GM03348 (cell line): ENCODE measurements at regions not wholly inside any gene's neighbourhood (a gene's known extent, or its start where the extent isn't known, plus 50 kb on each side); places are given as distances from the start of the nearest gene placed in this dataset.

Experiments used
- DNase-seq: peaks from one replicate; pipeline ENCODE4 v3.0.0; 2012; ENCODE audit warnings: low spot score

DNA sequence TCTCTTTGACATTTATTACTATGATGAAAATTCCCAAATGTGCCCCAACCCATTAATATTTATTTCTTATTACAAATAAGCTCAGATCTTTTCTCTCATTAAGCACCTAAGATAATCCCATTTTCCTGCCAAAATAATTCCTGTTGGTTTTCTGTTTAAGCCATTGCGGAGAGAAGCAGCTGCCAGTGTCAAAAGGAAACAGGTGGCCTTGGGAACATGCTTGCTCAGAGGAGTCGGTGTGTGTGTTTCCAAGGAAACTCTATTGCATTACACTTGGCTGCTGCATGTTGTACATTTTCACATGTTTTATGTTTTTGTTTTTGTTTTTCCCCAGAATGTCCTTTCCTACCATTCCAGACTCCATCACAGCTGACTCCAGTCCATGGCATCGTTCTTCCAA lies 56.4 kb downstream of the CD24 start:
- DNase-seq = no peak

DNA sequence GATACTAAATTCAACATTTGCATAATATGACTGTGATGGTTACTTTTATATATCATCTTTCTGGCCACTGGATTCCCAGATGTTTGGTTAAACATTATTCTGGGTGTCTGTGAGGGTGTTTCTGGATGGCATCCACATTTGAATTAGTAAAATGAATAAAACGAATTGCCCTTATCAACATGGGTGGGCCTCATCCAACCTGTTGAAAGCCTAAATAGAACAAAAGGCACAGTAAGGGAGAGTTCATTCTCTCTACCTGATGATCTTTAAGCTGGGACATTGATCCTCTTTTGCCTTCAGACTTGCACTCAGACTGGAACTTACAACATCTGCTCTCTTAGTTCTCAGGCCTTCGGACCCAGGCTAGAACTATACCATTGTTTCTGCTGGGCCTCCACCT lies 57.6 kb downstream of the CD24 start:
- no peak for DNase-seq

DNA sequence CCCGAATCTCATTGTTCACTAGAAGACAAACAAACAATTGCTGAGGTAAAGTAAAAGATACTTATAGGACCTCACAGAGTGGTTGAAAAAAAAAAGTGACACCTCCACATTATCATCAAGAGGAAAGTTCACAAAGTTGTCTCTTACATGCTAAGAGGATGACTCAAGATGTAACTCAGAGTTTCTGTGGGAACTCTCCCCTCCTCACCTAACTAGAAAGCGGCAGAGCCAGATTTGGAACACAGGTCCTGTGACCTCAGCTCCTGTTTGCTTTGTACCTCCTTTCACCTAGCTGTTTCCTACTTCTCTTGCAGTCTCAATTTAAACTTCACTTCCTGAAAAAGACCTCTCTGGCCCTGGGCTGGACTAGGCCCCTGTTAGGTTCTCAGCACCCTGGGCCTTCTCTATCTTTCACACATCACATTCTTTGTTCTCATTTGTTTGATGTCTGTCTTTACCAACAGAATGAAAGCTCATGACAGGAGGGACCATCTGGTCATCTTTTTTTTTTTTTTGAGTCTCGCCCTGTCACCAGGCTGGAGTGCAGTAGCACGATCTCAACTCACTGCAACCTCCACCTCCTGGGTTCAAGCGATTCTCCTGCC lies 60.8 kb downstream of the CD24 start:
- no peak for DNase-seq

DNA sequence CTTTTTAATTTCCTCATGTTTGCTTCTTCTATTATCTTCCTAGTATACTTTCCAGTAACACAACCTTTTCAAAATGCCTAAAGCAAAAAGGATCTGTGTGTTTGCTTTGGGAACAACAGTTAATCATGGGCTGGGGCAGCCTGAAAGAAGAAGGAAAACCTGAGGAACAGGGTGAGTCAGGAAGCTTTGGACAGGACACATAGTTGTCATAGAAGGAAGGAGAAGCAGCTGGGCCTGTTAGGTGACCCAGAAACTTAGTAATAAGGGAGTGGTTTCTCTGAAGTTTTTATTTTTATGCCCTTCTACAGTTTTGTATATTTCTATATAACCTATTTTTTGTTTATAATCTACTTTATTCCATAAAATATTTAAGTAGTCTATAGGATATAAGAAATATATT lies 61.4 kb downstream of the CD24 start:
- DNase-seq = no peak

DNA sequence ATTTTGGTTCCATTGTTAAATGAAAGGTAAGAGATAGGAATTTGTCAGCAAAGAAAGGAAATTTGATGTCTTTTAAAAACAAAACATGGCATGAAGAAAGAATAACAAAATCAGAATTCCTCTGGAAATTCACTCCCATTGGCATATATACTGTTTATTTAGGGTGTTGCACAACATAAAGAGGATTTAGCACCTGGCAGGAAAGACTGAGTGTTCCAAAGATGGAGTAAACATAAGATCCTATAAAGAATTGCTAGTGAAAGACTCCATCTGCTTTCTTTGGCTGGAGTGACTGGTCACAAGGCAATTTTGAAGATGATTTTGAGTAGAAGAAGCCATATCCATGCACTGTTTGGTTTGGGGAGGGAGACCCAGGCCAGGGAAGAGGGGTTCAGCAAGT lies 62.4 kb downstream of the CD24 start:
- no peak for DNase-seq

DNA sequence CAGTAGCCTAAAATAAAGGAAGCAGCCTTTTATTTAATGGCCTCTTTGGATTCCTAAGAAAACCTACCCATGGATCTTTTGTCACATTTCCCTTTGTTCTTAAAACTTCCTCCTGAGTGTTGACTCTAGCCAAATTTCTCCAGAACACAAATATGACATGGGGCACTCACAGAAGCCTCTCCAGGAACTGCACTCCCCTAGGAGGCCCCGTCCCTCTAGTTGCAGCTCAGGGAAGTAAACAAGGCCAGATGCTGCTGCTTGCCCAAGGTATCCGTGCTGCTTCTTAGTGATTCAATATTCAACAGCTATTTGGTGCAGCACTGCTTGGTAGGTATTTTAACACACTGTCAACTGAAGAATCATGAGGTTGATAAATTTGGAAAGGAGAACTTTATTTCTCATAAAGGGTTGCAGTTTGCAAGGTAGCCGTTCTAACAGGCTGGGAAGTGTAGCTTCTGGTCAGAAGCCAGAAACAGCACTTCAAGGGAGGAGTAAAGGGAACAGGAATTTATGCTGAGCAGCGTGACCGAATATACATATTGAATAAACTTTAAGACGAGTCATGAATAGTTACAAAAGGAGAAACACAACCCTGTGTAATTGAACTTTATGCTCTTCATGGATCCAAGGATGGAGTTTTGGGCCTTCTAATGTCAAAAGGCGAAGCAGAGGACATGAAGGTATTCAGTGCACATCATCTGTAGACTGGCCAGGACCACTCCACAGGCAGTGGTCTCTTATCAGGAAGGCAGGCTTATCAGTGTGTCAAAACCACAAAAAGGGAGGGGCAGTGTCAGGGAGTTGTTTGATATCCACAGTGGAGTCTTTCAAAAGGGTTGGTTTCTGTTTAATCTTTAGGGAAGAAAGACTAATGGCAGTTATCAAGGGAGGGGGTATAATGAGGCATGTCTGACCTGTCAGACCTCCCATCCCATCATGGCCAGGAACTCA lies 63.3 kb downstream of the CD24 start:
- DNase-seq = no peak

DNA sequence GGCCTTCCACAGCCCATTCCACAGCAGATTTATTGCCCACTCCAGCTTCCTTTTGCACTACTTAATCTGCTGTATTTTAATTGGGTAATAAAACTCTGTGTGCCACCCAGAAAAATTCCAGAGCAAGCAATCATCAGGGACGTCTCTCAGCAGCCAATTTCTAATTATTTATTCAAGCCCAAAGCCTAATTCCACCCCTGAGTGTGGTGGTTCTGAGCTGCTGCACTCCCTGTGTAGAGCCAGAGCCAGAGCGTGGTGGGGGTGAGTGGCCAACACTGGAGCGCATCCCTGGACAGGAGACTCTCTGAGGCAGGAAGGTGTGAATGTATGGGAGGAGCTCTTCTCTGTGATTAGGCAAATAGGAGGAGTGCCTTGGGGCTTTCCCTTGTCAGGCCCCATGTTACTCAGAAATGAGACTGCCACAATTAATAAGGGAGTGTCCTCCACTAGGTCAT lies 66.1 kb downstream of the CD24 start:
- DNase-seq = no peak

DNA sequence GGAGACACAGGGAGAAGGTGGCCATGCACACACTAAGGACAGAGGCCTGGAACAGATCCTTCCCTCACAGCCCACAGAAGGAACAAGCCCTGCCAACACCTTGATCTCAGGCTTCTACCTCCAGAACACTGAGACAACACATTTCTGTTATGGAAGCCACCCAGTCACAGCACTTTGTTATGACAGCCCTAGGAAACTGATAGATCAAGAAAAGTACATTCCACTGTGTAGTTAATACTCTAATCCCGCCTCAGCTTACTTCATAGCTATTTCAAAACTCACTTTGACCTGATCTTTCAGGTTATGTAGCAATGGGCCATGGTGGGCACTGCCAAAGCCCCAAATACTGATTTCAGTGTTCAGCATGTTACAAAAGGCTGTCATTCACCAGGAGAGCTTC lies 66.8 kb downstream of the CD24 start:
- DNase-seq = no peak

DNA sequence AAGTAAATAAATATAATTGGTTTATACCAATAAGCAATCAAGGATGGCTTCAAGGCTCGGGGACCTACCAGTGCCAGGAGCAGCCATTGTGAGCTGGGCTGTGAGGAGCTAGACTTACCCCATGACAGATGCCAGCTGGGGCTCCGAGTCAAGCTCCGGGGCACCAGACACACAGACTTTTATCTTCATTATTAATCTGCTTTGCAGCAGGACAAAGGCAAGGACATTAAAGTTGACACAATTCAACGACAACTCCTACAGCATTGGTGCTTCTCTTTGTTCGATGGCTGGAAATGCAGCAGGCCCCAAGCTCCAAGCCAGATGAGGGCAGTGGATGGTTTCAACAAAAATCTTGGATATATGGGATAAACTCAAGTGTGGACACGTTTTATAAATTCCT lies 68.3 kb downstream of the CD24 start:
- DNase-seq = no peak

DNA sequence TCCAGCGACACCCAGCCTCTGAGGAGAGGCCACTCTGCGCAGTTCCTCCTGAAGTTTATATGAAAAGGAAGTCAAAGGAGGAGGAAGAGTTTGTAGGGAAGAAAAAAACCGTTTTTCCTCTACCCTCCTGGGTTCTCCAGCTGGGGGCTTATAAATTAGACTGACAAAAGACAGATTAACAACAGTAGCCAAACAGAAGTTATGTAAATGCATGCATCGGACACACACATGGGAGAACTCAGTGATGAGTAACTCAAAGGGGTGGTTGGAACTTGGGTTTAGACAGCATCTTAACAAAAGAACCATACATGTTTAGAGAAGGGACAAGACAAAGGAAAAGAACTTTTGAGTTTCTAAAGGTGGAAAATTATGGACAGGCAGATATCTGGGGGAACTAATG lies 71.2 kb downstream of the CD24 start:
- no peak for DNase-seq

DNA sequence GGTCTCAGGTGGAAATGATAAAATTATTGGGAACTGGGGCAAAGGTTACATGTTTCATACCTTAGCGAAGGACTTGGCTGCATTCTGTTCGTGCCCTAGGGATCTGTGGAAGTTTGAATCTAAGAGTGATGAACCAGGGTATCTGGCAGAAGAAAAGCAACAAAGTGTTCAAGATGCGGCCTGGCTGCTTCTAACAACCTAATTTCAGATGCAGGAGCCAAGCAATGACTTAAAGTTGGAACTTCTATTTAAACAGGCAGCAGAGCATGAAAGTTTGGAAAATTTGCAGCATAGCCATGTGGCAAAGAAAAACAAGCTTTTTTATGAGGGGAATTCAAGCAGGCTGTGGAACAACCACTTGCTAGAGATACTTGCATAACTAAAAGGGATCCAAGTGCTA lies 73.5 kb downstream of the CD24 start:
- no peak for DNase-seq

DNA sequence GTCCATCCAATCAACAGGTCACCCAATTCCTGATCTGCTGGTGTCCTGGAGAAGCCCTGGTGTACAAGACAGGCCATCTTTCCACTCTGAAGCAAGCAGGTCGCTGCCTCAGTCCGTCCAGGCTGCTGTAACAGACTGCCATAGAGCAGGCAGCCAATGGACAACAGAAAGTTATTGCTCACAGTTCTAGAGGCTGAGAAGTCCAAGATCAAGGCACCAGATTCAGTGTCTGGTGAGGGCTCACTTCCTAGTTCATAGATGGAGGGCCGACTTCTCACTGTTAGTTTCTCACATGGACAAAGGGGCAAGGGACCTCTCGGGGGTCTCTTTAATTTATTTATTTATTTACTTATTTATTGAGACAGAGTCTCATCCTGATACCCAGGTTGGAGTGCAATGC lies 74.8 kb downstream of the CD24 start:
- DNase-seq = no peak

DNA sequence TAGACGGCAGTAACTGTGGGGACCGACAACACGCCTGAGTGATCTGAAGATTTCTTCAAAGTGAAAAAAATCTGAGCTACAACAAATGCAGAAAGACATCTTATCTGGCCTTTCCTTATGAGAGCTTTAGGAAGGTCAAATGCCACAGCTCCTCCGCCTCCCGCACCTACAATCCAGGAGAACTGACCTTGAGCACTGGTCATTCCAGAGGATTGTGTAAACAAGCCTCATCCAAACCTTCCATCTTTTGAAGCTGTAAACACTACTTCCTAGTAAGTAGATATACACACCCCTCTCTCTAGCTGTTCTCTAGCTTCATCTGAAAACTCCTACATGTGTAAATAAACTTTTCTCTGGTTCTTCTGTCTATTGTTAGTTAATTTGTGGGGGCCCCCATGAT lies 76.9 kb downstream of the CD24 start:
- DNase-seq = no peak

DNA sequence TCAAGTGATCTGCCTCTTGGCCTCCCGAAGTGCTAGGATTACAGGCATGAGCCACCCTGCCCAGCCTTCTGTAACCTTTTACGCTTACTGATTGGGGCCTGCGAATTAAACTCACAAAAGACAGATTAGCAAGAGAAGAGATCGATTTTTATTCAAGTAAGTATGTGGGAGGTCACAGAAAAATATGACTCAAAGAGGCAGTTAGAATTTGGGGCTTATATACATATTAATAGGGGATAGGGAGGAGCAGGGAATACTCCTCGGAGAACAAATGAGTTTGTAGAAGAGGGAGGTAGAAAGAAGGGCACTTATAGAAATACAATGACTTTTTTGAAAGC lies 78.9 kb downstream of the CD24 start:
- no peak for DNase-seq

DNA sequence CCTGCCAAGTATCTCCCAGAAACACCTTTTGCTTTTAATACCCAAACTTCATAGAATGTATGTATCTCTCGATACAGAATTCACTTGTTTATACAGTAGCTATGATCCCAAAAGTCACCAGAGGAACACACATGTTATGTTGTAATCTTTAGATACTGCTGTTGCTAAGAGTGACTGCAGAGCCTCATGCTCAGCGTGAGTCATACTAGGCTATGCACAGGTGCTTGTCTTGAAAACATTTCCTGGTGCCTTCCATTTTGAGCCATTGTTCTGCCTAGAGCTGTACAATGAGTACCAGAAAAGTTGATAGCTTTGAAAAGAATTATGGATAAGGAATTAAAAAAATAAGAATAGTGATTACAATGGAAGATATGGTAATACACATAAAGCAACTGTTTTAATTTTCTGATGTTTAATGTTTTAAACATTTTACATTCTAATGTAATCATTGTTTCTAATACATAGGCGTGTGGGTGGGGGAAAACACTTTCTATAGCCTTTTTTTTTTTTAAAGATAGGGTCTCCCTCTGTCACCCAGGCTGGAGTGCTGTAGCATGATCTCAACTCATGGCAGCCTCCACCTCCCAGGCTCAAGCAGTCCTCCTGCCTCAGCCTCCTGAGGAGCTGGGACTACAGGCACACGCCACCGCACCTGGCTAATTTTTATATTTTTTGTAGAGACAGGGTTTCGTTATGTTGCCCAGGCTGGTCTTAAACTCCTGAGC lies 79.4 kb downstream of the CD24 start:
- no peak for DNase-seq

DNA sequence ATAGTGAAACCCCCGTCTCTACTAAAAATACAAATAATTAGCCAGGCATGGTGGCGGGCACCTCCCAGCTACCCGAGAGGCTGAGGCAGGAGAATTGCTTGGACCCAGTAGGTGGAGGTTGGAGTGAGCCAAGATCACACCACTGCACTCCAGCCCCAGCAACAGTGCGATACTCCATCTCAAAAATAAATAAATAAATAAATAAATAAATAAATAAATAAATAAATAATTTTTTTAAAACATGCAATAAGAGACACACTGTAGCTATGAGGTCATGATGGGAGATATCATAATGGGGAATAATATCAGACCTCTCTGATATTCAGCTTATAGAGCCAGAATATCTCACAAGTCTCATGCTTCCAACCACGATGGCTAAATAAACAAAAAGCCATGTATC lies 82.3 kb downstream of the CD24 start:
- DNase-seq = no peak

DNA sequence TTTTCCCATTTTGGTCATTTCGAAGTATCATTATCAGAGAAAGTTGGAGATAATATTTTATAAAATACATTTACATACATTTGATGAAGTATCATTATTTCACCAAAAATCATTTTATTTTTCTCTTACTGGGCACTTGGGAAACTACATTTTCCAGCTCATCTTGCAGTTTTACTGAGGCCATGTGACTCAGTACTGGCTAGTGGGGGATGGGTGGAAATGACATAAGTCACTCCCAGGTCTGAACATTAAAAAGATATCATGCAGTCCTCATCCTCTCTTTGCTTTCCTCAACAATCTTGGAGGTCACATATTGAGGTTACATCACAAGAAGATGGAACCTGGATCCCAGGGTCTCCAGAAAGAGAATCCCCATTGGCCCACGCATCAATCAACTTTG lies 84.1 kb downstream of the CD24 start:
- no peak for DNase-seq

DNA sequence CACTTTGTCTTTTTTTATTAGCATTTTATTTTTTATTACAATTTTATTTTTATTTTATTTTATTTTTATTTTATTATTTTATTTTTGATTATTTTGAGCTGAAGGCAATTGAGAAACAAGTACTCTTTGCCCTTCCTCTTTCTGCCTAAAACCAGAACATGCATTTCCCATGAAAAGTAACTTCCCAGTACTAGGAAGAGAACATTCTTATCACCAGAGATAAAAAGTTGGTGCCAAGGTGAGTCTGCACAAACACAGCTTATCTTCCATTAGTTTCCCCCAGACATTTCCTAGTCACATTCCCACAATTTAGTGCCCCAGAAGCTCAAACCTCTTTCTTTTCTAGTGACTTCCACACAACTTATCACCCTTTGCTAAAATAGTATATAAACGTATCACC lies 84.8 kb downstream of the CD24 start:
- no peak for DNase-seq

DNA sequence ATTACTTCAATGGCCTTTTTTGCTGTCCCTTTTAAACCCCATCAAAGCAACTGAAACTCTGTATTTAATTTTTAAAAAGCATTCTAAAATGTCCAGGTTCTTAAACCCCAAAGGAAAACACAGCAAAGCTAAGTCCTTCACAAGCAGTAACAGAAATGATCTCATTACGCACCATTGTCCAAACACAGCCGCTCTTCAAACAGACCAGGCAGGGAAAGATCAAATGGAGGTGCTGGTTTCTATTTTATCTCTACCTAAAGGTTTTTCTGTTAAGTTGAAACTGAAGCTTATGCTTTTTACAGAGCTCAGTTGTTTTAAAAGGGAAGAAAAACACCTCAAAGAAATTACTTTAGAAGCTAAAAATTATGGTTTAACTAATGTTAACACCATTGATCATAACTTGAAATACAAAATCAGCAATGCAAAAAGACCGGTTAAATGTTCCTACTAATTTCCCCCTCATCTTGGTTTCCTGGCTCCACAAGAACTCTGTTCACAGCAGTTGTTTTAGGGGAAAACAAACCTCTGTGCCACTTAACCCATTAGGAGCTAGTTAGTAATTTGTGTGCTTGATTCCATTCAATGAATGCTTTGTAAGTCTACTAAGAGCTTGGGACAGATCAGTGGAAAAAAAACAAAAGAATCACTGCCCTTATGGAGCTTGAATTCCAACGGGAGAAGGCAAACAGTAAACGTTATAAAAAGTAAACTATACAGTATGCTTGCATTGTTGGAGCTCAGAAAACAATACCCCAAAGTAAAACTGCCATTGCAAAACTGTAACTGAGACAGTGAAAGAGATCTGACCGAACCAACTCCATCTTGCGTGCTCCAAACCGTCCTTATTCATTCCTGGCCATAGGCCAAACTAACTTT lies 87.4 kb downstream of the CD24 start:
- DNase-seq = no peak

DNA sequence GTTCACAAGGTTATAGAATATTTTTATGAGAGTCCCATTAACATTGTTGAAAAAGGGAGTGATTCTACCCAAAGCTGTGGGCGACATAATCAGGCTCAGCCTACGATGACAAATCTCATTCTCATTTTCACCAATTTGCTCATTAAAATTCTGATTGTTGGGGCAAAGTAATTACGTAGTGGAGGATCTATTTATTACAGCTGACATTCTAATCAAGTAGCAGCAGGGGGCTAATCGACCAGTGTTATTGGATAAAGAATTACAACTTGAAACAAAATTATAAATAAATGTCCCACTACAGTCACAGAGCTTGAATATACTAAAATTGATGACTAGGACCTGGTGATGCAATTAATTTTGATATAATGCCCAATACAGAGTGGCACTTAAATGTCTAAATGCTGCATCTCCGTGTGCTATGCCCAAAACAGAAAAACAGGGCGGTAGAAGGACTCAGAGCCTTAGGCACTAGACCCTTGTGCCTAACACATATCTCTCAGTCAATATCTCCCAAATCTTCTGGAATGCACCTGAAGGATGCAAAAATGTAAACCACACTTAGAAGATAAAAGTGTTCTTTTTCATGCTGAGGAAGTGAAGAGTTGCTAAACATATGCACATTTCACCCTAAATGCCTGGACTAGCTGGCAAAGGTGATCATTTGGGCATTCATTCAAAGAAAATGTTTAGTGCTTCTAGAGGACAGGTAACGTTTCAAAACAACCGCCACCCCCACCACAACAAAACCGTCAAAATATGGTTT lies 88.3 kb downstream of the CD24 start:
- no peak for DNase-seq

DNA sequence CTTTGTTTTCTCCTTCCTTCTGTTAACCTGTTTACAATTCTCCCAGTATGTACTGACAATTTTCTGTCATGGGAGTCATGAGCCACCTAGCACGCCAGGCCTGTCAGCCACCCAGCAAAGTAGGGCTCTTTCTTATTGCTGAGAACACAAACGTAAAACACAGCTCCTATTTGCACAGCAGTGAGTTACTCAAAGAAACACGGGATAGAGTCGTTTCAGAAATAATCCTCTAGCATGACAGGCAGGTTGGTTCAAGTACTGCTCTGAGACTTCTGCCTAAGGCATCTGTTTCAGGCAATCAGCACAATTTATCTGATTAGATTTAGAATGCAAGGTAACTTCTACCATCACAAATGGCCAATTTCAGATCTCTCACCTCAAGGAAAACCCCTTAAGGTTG lies 88.8 kb downstream of the CD24 start:
- no peak for DNase-seq
